ENCODE measurements at regions not wholly inside any gene's neighbourhood (a gene's known extent, or its start where the extent isn't known, plus 50 kb on each side); places are given as distances from the start of the nearest gene placed in this dataset.

DNA sequence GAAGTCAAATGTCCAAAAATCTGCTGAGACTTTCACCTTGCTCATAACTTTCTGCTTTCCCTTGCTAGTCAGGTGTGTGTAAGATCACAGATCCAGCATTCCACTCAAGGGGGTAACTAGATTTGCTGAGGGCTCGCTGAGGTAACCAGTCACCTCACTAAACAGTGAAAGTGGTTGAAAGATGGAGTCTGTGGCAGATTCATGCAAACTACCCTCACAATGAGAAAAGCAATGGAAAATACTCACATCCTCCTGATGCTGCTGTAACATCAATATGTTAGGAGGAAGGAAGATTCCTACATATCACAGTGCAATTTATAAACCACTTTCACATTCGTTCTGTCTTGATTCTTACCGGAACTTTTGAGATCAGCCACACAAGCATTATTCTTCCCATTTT is 174.3 kb upstream of the BCL6 start:
- Mint-ChIP-seq H3K9me3 (peaks cover 14% of the 10 kb centered on the region), H3K4me3 (peak overlapping the region; percentile 72), H3K4me1 (peaks cover 77% of the 10 kb centered on the region), H3K27me3 (no peaks in the 10 kb centered on the region), H3K27ac (peak overlapping the region; percentile 97), H3K36me3 (peaks cover 10% of the 10 kb centered on the region)
- peak; percentile 41 for DNase-seq

DNA sequence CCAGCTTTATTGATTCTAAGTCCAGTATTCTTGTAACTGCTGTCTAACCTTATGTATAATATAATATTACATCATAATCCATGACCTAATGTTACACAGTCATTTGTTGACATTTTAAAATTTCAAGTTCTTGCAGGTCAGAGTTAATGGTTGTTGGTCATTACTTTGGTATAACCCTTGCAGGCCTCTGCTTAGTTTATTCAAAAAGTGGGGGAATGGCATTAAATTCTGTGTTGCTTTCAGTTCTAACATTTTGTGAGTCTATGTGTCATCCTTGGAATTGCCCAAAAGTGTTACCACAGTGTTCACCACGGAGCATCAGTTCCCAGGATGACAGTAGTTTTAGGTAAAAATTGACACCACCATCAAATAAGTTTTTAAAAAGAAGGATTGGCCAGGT is 174.8 kb upstream of the BCL6 start:
- Mint-ChIP-seq H3K27me3 (no peaks in the 10 kb centered on the region), H3K4me3 (peak overlapping the region; percentile 72), H3K36me3 (peaks cover 15% of the 10 kb centered on the region), H3K9me3 (peaks cover 19% of the 10 kb centered on the region), H3K4me1 (peaks cover 77% of the 10 kb centered on the region), H3K27ac (peak overlapping the region; percentile 97)
- DNase-seq = no peak

DNA sequence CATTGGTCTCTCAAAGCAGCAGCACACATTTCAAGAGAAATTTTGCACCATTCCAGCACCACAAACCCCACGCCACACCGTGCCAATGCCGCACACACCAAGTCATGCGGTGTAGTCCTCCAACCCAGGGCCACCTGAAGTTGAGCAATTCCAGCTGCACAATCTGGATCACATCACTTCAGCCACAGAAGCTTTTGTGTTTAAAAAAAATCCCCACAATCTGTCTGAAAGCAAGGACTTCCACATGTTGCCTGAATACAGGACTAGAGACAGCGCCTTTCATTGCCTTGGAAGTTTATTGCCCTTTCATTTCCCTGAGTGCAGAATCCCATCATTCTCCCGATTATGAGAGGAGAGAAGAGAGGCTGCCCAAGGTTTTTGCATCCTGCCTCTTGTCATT is 175.6 kb upstream of the BCL6 start:
- Mint-ChIP-seq H3K36me3 (peaks cover 19% of the 10 kb centered on the region), H3K9me3 (peaks cover 24% of the 10 kb centered on the region), H3K4me1 (peaks cover 79% of the 10 kb centered on the region), H3K27me3 (no peaks in the 10 kb centered on the region), H3K27ac (peak overlapping the region; percentile 97), H3K4me3 (no peak overlapping the region)
- no peak for DNase-seq

DNA sequence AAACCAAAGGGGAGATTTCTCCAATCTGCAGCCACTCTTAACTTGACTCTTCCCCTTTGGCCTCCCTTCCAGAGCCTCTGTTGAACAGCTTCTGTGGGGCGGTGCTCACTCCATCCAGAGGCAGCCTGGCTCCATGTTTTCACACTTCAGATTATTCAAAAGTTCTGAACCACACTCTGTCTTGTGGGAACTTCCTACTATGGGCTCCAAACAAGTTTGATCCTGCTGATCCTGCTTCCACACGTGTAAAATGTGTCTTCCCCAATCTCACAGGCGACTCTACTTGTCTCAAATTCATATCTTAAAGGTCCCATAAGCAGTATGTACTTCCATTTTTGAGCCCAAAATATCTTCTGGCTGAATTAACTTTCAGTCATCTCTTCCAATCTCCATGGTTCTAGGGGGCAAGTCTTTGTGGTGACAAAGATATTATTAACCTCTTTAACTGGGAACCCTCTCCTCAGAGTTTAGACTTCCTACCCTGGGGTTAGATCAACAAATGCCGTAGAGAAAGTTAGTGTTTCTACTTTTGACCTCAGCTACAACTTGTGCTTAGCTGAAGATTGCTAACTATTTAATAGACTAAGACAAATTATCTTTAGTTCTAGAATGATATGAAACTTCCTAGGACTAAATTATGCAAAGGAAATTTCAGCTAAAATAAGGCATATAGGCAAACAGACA is 176.3 kb upstream of the BCL6 start:
- H3K4me1 Mint-ChIP-seq = peaks cover 78% of the 10 kb centered on the region
- peak overlapping the region; percentile 97 for H3K27ac Mint-ChIP-seq
- H3K36me3 Mint-ChIP-seq = peaks cover 19% of the 10 kb centered on the region
- no peak for DNase-seq
- H3K4me3 Mint-ChIP-seq = no peak overlapping the region
- H3K27me3 Mint-ChIP-seq = no peaks in the 10 kb centered on the region
- H3K9me3 Mint-ChIP-seq = peaks cover 24% of the 10 kb centered on the region

DNA sequence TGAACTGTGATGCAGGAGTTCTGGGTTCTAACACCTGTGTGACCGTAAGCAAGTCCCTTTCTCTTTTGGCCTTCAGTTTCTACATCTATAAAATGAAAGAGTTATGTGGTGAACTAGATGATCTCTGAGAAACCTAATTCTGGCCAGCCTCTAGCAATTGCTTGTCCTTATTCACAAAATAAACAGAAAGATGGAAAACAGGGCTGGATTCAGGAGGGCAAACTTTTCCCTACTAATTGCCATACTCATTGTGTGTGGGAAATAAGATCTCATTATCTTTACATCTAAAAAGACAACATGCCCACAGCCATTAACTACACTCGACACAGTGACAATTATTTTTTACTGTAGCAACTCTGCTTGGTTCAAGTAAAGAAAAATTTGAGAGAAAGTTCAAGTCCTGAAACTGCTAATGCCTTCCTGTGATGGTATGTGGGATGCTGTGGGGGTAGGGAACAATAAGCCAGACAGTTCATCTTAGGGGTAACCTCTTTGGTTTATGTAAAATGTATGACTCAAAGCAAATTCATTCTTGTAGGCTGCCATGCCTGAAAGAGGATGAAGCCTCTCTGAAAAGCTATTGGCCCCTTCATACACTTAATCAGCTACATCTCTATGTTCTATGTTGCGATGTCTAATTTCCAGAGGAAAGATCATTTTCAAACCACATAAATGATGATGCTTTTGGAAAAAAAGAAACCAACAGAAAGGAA is 177.6 kb upstream of the BCL6 start:
- peaks cover 19% of the 10 kb centered on the region for H3K36me3 Mint-ChIP-seq
- H3K27me3 Mint-ChIP-seq = no peaks in the 10 kb centered on the region
- peaks cover 79% of the 10 kb centered on the region for H3K4me1 Mint-ChIP-seq
- peak overlapping the region; percentile 57 for H3K27ac Mint-ChIP-seq
- H3K9me3 Mint-ChIP-seq = peaks cover 24% of the 10 kb centered on the region
- no peak for DNase-seq
- H3K4me3 Mint-ChIP-seq = no peak overlapping the region

DNA sequence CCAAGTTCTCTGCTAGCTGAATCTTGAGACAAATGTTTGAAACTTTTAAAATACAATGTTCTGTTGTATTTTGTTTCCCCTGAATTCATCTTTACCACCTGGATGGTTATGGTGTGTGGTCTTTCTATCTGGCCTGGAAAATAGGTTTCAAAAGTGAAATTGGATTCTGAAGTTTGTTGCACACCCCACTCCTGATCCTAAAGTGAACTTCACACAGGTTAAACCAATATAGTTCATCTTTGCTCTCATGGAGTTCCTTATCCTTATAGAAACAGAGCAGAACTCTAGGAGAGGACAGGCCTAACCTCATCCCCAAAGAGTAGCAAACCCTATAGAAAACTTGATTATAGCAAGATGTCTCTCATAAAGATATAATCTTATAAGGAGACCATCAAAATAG is 179.4 kb upstream of the BCL6 start:
- DNase-seq = no peak
- H3K27me3 Mint-ChIP-seq = no peaks in the 10 kb centered on the region
- H3K4me3 Mint-ChIP-seq = no peak overlapping the region
- peaks cover 19% of the 10 kb centered on the region for H3K36me3 Mint-ChIP-seq
- no peak overlapping the region for H3K27ac Mint-ChIP-seq
- peaks cover 22% of the 10 kb centered on the region for H3K9me3 Mint-ChIP-seq
- peaks cover 74% of the 10 kb centered on the region for H3K4me1 Mint-ChIP-seq

DNA sequence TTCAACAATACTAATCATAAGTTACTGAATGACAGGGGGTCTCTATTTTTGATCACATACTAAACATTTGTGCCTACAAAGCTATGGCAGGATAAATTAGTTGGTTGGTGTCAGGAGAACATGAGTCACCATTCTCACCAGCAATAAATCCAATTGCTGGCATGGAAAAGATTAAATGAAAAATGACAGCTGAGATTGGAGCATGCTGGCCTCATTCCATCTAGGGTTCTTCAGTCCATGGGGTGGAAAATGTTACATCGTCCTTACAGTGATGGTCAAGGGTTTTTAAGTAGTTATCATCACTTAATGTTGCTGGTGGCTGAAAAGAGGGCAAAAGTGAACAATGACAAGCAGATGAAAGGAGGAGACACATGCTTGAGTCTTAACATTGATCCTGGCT is 180.1 kb upstream of the BCL6 start:
- DNase-seq = no peak
- no peak overlapping the region for H3K27ac Mint-ChIP-seq
- peaks cover 73% of the 10 kb centered on the region for H3K4me1 Mint-ChIP-seq
- no peaks in the 10 kb centered on the region for H3K27me3 Mint-ChIP-seq
- H3K4me3 Mint-ChIP-seq = no peak overlapping the region
- peaks cover 22% of the 10 kb centered on the region for H3K9me3 Mint-ChIP-seq
- H3K36me3 Mint-ChIP-seq = peaks cover 19% of the 10 kb centered on the region

DNA sequence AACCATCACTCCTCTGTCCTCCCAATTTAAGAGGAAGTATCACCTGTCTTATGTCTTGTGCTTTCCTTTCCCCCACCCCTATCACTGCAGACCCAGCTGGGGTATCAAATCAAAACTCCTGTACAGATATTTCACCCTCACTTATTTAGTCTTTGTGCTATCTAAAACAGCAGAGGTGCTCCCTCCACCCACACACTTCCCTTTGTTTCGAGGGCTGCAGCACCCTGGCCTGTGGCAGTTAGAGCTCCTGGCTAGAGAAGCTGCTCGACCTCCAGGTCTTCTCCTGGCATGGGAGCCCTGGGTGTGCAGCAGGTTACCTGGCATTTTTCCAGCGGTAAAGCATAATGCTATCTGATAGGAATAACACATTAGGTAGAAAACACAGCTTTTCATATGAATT is 181.4 kb upstream of the BCL6 start:
- peaks cover 61% of the 10 kb centered on the region for H3K4me1 Mint-ChIP-seq

DNA sequence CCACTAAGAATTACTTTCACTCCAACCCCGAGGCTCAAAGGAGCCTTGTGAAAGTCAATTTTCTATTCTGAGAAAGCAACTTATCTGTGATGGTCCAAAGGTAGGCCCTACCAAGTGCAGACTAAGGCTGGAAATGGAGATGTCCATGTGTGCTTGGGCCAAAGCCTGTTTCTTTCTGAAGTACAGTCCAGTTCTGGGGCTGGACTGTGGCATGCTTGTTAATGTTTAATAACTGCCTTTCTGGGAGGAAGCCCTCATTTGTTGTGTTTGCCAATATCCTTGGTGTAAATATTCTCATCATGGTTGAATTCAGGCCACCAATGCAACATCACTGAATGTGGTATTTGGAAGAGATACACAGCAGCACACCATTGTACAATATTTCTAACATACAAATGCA is 182.3 kb upstream of the BCL6 start:
- H3K27ac Mint-ChIP-seq = no peak overlapping the region
- no peak overlapping the region for H3K4me3 Mint-ChIP-seq
- DNase-seq = no peak
- H3K27me3 Mint-ChIP-seq = no peaks in the 10 kb centered on the region
- H3K36me3 Mint-ChIP-seq = peaks cover 16% of the 10 kb centered on the region
- H3K4me1 Mint-ChIP-seq = peaks cover 57% of the 10 kb centered on the region
- H3K9me3 Mint-ChIP-seq = peaks cover 20% of the 10 kb centered on the region

More for the DNA sequence above, 181.4 kb upstream of the BCL6 start:
- H3K27me3 Mint-ChIP-seq = no peaks in the 10 kb centered on the region
- no peak overlapping the region for H3K4me3 Mint-ChIP-seq
- no peak for DNase-seq
- H3K36me3 Mint-ChIP-seq = peaks cover 16% of the 10 kb centered on the region
- peaks cover 20% of the 10 kb centered on the region for H3K9me3 Mint-ChIP-seq
- H3K27ac Mint-ChIP-seq = peak overlapping the region; percentile 52

DNA sequence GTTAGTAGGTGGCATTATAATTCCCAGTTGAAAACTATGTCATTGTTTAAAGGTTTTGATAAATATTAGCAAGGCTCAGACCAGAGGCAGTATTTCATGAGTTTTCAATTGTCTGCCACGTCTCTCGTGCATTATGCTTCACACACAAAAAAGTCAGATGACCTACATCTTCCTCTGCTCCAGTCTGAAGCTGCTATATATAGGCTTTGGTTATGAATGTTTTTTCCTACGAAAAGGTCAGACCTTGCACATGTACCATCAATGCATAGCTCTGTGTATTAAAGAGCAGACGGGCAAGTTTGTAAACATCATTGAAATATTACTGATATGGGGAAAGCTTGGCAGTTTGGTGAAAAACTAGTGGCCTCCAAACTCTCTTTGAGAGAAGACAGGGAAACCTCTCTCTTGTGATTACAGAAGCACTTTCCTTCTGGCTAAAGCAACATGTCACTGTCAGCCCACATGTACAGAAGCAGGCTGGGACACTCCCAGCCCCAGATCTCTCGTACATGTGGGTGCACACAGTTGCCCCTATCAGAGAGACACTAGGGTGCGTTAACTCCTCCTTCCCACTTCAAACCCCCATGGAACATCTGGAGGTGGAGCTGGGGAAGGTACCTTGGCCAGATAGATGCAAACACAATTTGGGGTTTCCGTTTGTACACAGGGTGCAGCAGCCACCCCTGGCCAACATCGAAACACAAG is 184.0 kb upstream of the BCL6 start:
- H3K27me3 Mint-ChIP-seq = no peaks in the 10 kb centered on the region
- no peak overlapping the region for H3K4me3 Mint-ChIP-seq
- H3K36me3 Mint-ChIP-seq = peaks cover 10% of the 10 kb centered on the region
- DNase-seq = peak; percentile 40
- H3K4me1 Mint-ChIP-seq = peaks cover 45% of the 10 kb centered on the region
- H3K9me3 Mint-ChIP-seq = peaks cover 11% of the 10 kb centered on the region
- peak overlapping the region; percentile 83 for H3K27ac Mint-ChIP-seq

DNA sequence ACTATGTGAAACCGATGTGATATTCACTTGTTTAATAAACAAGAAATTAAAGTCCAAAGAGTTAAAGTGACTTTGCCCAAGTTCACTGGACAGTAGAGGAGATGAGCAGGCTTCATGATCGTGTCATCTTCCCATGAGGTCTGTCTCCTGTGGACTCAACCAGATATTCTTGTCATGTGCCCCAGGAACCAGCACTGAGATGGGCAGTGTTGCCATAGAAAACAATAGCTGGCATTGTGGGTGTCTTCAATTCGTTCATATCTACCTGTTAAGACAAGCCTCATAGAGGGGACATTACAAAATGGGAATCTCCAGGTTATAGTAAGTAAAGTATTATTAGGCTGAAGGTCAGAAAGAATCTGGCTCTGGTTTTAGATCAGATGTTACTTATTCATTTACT is 184.8 kb upstream of the BCL6 start:
- no peaks in the 10 kb centered on the region for H3K27me3 Mint-ChIP-seq
- H3K4me1 Mint-ChIP-seq = peaks cover 45% of the 10 kb centered on the region
- H3K27ac Mint-ChIP-seq = peak overlapping the region; percentile 83
- H3K4me3 Mint-ChIP-seq = no peak overlapping the region
- H3K9me3 Mint-ChIP-seq = peaks cover 5% of the 10 kb centered on the region
- DNase-seq = no peak
- peaks cover 4% of the 10 kb centered on the region for H3K36me3 Mint-ChIP-seq

DNA sequence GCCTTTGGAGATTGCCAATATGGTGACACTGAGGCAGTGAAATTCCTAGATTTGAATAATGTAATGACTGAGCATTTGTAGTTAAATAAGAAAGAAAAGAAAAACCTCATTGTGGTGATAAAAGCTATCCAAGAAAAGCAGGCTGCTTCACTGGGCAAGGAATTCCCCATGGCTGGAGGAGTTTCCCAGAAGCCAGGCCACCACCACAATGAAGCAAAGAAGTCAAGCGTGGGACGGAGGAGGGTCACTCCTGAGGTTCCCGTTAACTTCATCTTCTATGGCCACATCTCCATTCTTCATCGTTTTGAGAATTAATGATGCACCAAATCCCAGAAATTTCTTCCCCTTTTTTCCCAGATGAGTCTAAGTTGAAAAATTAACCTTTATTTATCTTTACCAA is 185.8 kb upstream of the BCL6 start:
- Mint-ChIP-seq H3K9me3 (no peaks in the 10 kb centered on the region), H3K4me1 (peaks cover 45% of the 10 kb centered on the region), H3K4me3 (no peak overlapping the region), H3K27ac (no peak overlapping the region), H3K36me3 (no peaks in the 10 kb centered on the region), H3K27me3 (no peaks in the 10 kb centered on the region)
- no peak for DNase-seq

DNA sequence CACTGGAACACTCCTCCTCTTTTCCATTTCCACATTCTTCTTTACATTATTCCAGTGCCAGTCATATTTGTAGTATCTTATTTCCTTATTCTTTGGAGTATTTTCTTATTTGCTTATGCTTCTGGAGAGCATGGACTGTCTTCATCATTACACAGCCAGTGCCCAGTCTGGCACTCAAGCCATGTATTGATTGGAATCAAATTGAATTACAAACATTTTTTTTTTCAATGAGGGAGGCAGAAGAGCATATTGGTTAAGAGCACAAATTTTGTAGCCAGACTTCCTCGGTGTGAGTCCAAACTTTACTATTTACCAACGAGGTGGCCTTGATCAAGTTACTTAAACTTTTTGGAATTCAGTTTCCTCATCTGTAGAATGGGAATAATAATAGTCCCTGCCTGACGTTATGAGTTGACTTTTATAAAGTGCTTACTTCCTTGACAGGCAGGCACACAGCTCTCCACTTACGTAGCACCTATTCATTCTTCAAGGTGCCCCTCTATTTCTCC is 186.6 kb upstream of the BCL6 start:
- Mint-ChIP-seq H3K27me3 (no peaks in the 10 kb centered on the region), H3K27ac (no peak overlapping the region), H3K4me1 (peaks cover 42% of the 10 kb centered on the region), H3K9me3 (no peaks in the 10 kb centered on the region), H3K36me3 (no peaks in the 10 kb centered on the region), H3K4me3 (no peak overlapping the region)
- no peak for DNase-seq

DNA sequence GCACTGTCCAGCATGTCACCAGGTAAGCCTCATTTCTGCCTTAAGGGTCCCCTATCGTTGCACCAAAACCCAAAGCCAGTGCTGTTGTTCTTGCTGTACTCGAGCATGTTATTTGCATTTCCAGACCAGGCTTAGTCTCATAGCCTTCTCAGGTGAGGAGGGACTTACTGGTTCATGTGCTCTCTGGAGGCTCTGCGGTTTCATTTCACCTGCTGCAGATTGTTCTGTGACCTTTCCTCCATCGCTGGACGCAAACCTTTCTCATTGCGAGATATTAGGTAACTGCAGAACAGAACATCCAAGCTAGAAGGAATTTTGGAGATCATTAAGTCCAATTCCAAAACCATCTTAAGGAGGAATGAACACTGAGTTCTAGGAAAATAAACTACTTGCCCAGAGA is 187.3 kb upstream of the BCL6 start:
- no peak for DNase-seq
- H3K27me3 Mint-ChIP-seq = no peaks in the 10 kb centered on the region
- peaks cover 35% of the 10 kb centered on the region for H3K4me1 Mint-ChIP-seq

DNA sequence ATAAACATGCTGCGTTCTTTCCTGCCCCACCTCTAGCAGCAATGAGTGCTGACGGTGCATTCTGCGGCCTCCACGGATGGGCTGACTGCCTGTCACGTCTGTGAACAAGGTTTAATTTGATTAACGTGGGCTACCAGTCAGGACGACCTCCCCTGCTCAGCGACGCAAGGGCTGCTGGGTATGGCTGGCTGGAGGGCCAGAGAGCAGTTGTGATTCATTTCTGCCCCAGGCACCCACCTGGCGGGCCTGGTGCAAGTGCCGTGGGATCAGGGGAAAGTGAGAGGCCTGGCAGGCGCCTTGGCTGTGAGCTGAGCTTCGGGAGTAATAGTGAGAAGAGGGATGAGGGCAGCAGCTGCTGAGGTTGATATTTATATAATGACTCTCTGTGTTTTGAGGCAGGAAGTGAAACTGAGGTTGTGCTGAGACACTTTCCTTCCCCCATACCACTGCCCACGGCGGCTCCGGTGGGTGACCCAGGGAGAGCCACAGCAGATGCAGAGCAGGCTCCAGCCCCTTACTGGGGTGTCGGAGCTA is 190.4 kb upstream of the BCL6 start:
- peak; percentile 48 for DNase-seq
- Mint-ChIP-seq H3K9me3 (no peaks in the 10 kb centered on the region), H3K36me3 (no peaks in the 10 kb centered on the region), H3K4me1 (peaks cover 15% of the 10 kb centered on the region), H3K4me3 (no peak overlapping the region), H3K27me3 (no peaks in the 10 kb centered on the region), H3K27ac (no peak overlapping the region)

More for the DNA sequence above, 187.3 kb upstream of the BCL6 start:
- Mint-ChIP-seq H3K9me3 (no peaks in the 10 kb centered on the region), H3K27ac (no peak overlapping the region), H3K36me3 (no peaks in the 10 kb centered on the region), H3K4me3 (no peak overlapping the region)
